Caco-2 (cell line): ENCODE measurements at regions not wholly inside any gene's neighbourhood (a gene's known extent, or its start where the extent isn't known, plus 50 kb on each side); places are given as distances from the start of the nearest gene placed in this dataset.

Experiments
- BruUV-seq: library from RNA; stranded (reverse); fragments of 400-500 nt; replicated peaks from 2 replicates; lab custom pipeline; 2021; lab: Mats Ljungman, UMichigan
- CTCF ChIA-PET: fragments of 300-600 bp; sonication (Branson Sonifier 250); formaldehyde crosslinking; loops from one replicate; lab custom pipeline; 2022; ENCODE audit warnings: antibody characterized with exemption; lab: Charles Lee
- POLR2A ChIA-PET: fragments of 300-600 bp; sonication (Branson Sonifier 250); formaldehyde crosslinking; loops from one replicate; lab custom pipeline; 2022; ENCODE audit warnings: antibody characterized with exemption; lab: Charles Lee
- DNase-seq, 2 experiments: peaks; one replicate each; pipeline versions ENCODE4 v3.0.0 to v3.0.0-alpha.2; 2020 to 2022
- H3K27me3 ChIP-seq: replicated peaks from 2 replicates; pipeline ENCODE4 v1.6.0; 2011; ENCODE audit warnings: low read length; ENCODE audit not compliant: control insufficient read depth, insufficient read depth
- H3K36me3 ChIP-seq: 2 replicates; pipeline ENCODE4 v1.5.1; 2011; ENCODE audit warnings: low read length; ENCODE audit not compliant: control insufficient read depth, insufficient read depth
- H3K4me1 ChIP-seq: fragments of 250-450 bp; sonication (Bioruptor Pico); 2 replicates; pipeline ENCODE4 v1.5.1; 2020; ENCODE audit warnings: mild to moderate bottlenecking
- H3K4me3 ChIP-seq: 2 replicates; pipeline ENCODE4 v1.5.1; 2011; ENCODE audit warnings: low read depth, mild to moderate bottlenecking, control low read depth, low read length
- H3K9me3 ChIP-seq: fragments of 250-450 bp; sonication (Bioruptor Pico); 2 replicates; pipeline ENCODE4 v1.5.1; 2020; ENCODE audit warnings: mild to moderate bottlenecking, moderate library complexity
- H3K27ac Mint-ChIP-seq: one replicate; pipeline ENCODE4 v1.8.0; 2022; ENCODE audit warnings: mixed read lengths; ENCODE audit not compliant: unreplicated experiment
- H3K27me3 Mint-ChIP-seq: one replicate; pipeline ENCODE4 v1.8.0; 2022; ENCODE audit warnings: mixed read lengths; ENCODE audit not compliant: insufficient read depth, unreplicated experiment
- H3K36me3 Mint-ChIP-seq: one replicate; pipeline ENCODE4 v1.8.0; 2022; ENCODE audit warnings: mild to moderate bottlenecking, mixed read lengths; ENCODE audit not compliant: insufficient read depth, unreplicated experiment
- H3K4me1 Mint-ChIP-seq: one replicate; pipeline ENCODE4 v1.8.0; 2022; ENCODE audit warnings: low read depth, mixed read lengths; ENCODE audit not compliant: unreplicated experiment
- H3K4me3 Mint-ChIP-seq: one replicate; pipeline ENCODE4 v1.8.0; 2022; ENCODE audit warnings: mild to moderate bottlenecking, moderate library complexity, mixed read lengths; ENCODE audit not compliant: unreplicated experiment
- H3K9me3 Mint-ChIP-seq: one replicate; pipeline ENCODE4 v1.8.0; 2022; ENCODE audit warnings: mixed read lengths; ENCODE audit not compliant: unreplicated experiment
- intact Hi-C: fragments of 100-400 bp; cut with micrococcal nuclease; formaldehyde crosslinking; loops from one replicate; pipeline ENCODE4 v1.10.0; 2022; ENCODE audit not compliant: unreplicated experiment
- TF ChIP-seq, protein P1 (sequence below), 2 experiments: fragments of 200-600 bp in 1 of 2; IDR thresholded peaks; 1 replicate in 1 of 2; 2 replicates in 1 of 2; pipeline versions ENCODE4 v1.5.1 to v1.8.0; 2011 to 2022; ENCODE audit warnings: antibody characterized with exemption in 1 of 2, control low read depth in 1 of 2, inconsistent platforms in 1 of 2, low read depth in 1 of 2, low read length in 1 of 2, mild to moderate bottlenecking in 1 of 2, moderate library complexity in 1 of 2; ENCODE audit not compliant: insufficient read depth in 1 of 2, severe bottlenecking in 1 of 2, unreplicated experiment in 1 of 2

DNA sequence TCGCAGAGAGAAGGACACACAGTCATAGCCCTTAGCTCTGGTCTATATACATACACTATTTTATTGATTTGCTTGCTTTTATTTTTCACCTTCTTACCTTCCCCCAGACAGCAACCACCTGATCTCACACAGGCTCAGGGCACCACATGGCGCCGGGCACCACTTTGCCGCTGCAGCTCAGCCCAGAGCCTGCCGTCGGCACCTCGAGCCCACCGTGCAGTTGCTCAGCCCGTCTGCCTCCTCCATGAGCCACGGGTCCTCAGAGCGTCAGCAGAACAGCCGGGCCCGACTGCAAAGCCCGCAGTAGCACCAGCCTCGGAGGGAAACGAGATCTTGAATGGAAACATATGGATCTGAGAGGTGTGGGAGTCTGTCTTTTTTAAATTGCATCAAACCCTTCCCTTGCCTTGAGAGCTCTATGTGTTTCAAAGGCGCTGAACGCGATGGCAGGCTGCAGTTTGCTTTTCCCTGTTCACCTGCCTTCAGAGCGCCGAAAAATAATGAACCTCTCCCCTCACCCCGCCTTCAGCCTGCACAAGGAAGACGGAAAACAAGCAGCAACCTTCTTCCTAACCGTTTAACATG, 505.4 kb downstream of the MN1 start:
- no peaks in the 10 kb centered on the region for H3K27me3 ChIP-seq
- no peaks in the 10 kb centered on the region for H3K4me1 ChIP-seq
- DNase-seq = no peak
- intact Hi-C loops = no loop called here
- H3K9me3 ChIP-seq = no peaks in the 10 kb centered on the region
- Mint-ChIP-seq H3K36me3 (no peaks in the 10 kb centered on the region), H3K9me3 (no peaks in the 10 kb centered on the region), H3K4me3 (no peak overlapping the region), H3K27me3 (peaks cover 17% of the 10 kb centered on the region), H3K4me1 (no peaks in the 10 kb centered on the region), H3K27ac (no peak overlapping the region)
- no TSS peak for BruUV-seq
- TF ChIP-seq, protein P1, sequence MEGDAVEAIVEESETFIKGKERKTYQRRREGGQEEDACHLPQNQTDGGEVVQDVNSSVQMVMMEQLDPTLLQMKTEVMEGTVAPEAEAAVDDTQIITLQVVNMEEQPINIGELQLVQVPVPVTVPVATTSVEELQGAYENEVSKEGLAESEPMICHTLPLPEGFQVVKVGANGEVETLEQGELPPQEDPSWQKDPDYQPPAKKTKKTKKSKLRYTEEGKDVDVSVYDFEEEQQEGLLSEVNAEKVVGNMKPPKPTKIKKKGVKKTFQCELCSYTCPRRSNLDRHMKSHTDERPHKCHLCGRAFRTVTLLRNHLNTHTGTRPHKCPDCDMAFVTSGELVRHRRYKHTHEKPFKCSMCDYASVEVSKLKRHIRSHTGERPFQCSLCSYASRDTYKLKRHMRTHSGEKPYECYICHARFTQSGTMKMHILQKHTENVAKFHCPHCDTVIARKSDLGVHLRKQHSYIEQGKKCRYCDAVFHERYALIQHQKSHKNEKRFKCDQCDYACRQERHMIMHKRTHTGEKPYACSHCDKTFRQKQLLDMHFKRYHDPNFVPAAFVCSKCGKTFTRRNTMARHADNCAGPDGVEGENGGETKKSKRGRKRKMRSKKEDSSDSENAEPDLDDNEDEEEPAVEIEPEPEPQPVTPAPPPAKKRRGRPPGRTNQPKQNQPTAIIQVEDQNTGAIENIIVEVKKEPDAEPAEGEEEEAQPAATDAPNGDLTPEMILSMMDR (IDR thresholded peaks at IDR 0.05; ENCODE audit: insufficient read depth in 1 of 2, low read depth in 1 of 2, low read length in 1 of 2, severe bottlenecking in 1 of 2, unreplicated experiment in 1 of 2) = no peak
- CTCF ChIA-PET = no interaction called here
- no peaks in the 10 kb centered on the region for H3K36me3 ChIP-seq
- H3K4me3 ChIP-seq = no peak overlapping the region
- POLR2A ChIA-PET = no interaction called here

- Mint-ChIP-seq H3K27ac (no peak overlapping the region), H3K4me3 (no peak overlapping the region), H3K4me1 (no peaks in the 10 kb centered on the region), H3K27me3 (peaks cover 17% of the 10 kb centered on the region), H3K9me3 (no peaks in the 10 kb centered on the region), H3K36me3 (no peaks in the 10 kb centered on the region)
- no peaks in the 10 kb centered on the region for H3K27me3 ChIP-seq
- no peak for DNase-seq
- TF ChIP-seq, protein P1 (IDR thresholded peaks at IDR 0.05; ENCODE audit: insufficient read depth in 1 of 2, low read depth in 1 of 2, low read length in 1 of 2, severe bottlenecking in 1 of 2, unreplicated experiment in 1 of 2) = no peak
- H3K9me3 ChIP-seq = no peaks in the 10 kb centered on the region
- ChIA-PET POLR2A (no interaction called here), CTCF (interaction anchor here (0.6 kb wide), 1 partner anchor 545 kb away, joined by 3 read pairs; no protein-coding TSS in a partner anchor)
- no TSS peak for BruUV-seq
- H3K4me3 ChIP-seq = no peak overlapping the region
- no peaks in the 10 kb centered on the region for H3K4me1 ChIP-seq
- intact Hi-C loops = no loop called here
- H3K36me3 ChIP-seq = no peaks in the 10 kb centered on the region
Observed at GRCh38 chr22:27297125-27297524, 504.4 kb downstream of the MN1 start.

DNA sequence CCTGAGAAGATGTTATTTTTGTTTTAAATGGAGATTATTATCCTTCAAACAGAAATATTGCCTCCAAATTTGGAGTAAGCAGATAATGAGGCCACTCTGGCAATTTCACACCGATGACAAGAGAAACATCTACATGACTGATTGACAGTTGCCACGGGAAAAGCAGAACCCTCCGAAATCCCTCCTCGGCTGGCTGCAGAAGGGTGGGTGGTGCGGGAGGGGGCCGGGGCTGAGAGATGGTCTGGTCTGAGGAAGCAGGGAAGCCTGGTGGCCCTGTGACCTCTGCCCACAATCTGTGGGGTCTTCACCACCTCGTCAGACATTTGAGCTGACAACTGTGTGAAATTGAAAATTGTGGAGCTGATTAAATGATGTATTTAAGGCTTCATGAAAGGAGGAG, 503.2 kb downstream of the MN1 start:
- H3K4me1 ChIP-seq = no peaks in the 10 kb centered on the region
- no peak for DNase-seq
- Mint-ChIP-seq H3K36me3 (no peaks in the 10 kb centered on the region), H3K9me3 (no peaks in the 10 kb centered on the region), H3K27me3 (peaks cover 17% of the 10 kb centered on the region), H3K27ac (no peak overlapping the region), H3K4me1 (no peaks in the 10 kb centered on the region), H3K4me3 (no peak overlapping the region)
- H3K4me3 ChIP-seq = no peak overlapping the region
- POLR2A ChIA-PET = no interaction called here
- TF ChIP-seq, protein P1 (IDR thresholded peaks at IDR 0.05; ENCODE audit: insufficient read depth in 1 of 2, low read depth in 1 of 2, low read length in 1 of 2, severe bottlenecking in 1 of 2, unreplicated experiment in 1 of 2) = no peak
- no peaks in the 10 kb centered on the region for H3K36me3 ChIP-seq
- BruUV-seq = no TSS peak
- CTCF ChIA-PET = no interaction called here
- H3K27me3 ChIP-seq = no peaks in the 10 kb centered on the region
- intact Hi-C loops = no loop called here
- H3K9me3 ChIP-seq = no peaks in the 10 kb centered on the region
